HEK293T (cell line): ENCODE measurements at regions not wholly inside any gene's neighbourhood (a gene's known extent, or its start where the extent isn't known, plus 50 kb on each side); places are given as distances from the start of the nearest gene placed in this dataset.

ENCODE experiments used
- CTCF ChIA-PET: fragments of 350-600 bp; formaldehyde crosslinking; extraction: SDS; loops from one replicate; lab custom pipeline; 2021; ENCODE audit warnings: antibody characterized with exemption, inconsistent platforms; lab: Yijun Ruan, JAX
- POLR2A ChIA-PET: fragments of 350-600 bp; formaldehyde crosslinking; extraction: SDS; loops from one replicate; lab custom pipeline; 2020; ENCODE audit warnings: antibody characterized with exemption, inconsistent platforms; lab: Yijun Ruan, JAX
- DNase-seq: peaks from one replicate; pipeline ENCODE4 v3.0.0; 2012; ENCODE audit warnings: mixed read lengths; ENCODE audit errors: extremely low spot score
- ARNT ChIP-seq: fragments of 450-650 bp; IDR thresholded peaks from 2 replicates; pipeline ENCODE4 v1.6.1; 2017; ENCODE audit warnings: mild to moderate bottlenecking
- BHLHE40 ChIP-seq: fragments of 450-650 bp; IDR thresholded peaks from 2 replicates; pipeline ENCODE4 v1.6.1; 2016; ENCODE audit warnings: mild to moderate bottlenecking, moderate library complexity, borderline replicate concordance
- CTBP1 ChIP-seq: fragments of 450-650 bp; IDR thresholded peaks from 2 replicates; pipeline ENCODE4 v1.6.1; 2016; ENCODE audit warnings: borderline replicate concordance
- ELF4 ChIP-seq: fragments of 450-650 bp; IDR thresholded peaks from 2 replicates; pipeline ENCODE4 v1.6.1; 2017; ENCODE audit warnings: antibody characterized with exemption
- FOXA1 ChIP-seq: fragments of 450-650 bp; IDR thresholded peaks from 2 replicates; pipeline ENCODE4 v1.6.1; 2016; ENCODE audit warnings: mild to moderate bottlenecking
- FOXK2 ChIP-seq: fragments of 450-650 bp; IDR thresholded peaks from 2 replicates; pipeline ENCODE4 v1.6.1; 2016; ENCODE audit warnings: mild to moderate bottlenecking
- FOXM1 ChIP-seq: fragments of 450-650 bp; IDR thresholded peaks from 2 replicates; pipeline ENCODE4 v1.6.1; 2017; ENCODE audit warnings: mild to moderate bottlenecking, borderline replicate concordance
- HDGF ChIP-seq: fragments of 450-650 bp; IDR thresholded peaks from 2 replicates; pipeline ENCODE4 v1.6.1; 2017; ENCODE audit warnings: antibody characterized with exemption, borderline replicate concordance
- L3MBTL2 ChIP-seq: fragments of 450-650 bp; conservative IDR thresholded peaks from 2 replicates; pipeline ENCODE4 v1.6.1; 2016; ENCODE audit warnings: mild to moderate bottlenecking
- LEF1 ChIP-seq: fragments of 450-650 bp; IDR thresholded peaks from 2 replicates; pipeline ENCODE4 v1.6.1; 2017; ENCODE audit warnings: mild to moderate bottlenecking, borderline replicate concordance
- NFRKB ChIP-seq: fragments of 450-650 bp; IDR thresholded peaks from 2 replicates; pipeline ENCODE4 v1.6.1; 2016; ENCODE audit warnings: mild to moderate bottlenecking, moderate library complexity
- PKNOX1 ChIP-seq: fragments of 450-650 bp; IDR thresholded peaks from 2 replicates; pipeline ENCODE4 v1.6.1; 2016
- SP1 ChIP-seq: fragments of 450-650 bp; IDR thresholded peaks from 2 replicates; pipeline ENCODE4 v1.6.1; 2017
- SUZ12 ChIP-seq: fragments of 450-650 bp; IDR thresholded peaks from 2 replicates; pipeline ENCODE4 v1.6.1; 2016; ENCODE audit warnings: mild to moderate bottlenecking
- TARDBP ChIP-seq: fragments of 450-650 bp; IDR thresholded peaks from 2 replicates; pipeline ENCODE4 v1.6.1; 2016
- ZNF384 ChIP-seq: fragments of 450-650 bp; IDR thresholded peaks from 2 replicates; pipeline ENCODE4 v1.6.1; 2016

GRCh38 chr5:173726846-173727557 lies 110.6 kb upstream of the BOD1 start:
- CTCF ChIA-PET, result interaction anchor here (1.1 kb wide), 1 partner anchor 198 kb away, joined by 3 read pairs; no protein-coding TSS in a partner anchor
- TF ChIP-seq PKNOX1 (no peak), TARDBP (no peak), BHLHE40 (no peak), FOXA1 (no peak), SP1 (no peak), LEF1 (no peak), SUZ12 (no peak), CTBP1 (no peak), NFRKB (no peak), FOXM1 (no peak), ZNF384 (no peak), FOXK2 (no peak), L3MBTL2 (no peak), HDGF (no peak)
- POLR2A ChIA-PET, result no interaction called here
- DNase-seq, result no peak

DNA sequence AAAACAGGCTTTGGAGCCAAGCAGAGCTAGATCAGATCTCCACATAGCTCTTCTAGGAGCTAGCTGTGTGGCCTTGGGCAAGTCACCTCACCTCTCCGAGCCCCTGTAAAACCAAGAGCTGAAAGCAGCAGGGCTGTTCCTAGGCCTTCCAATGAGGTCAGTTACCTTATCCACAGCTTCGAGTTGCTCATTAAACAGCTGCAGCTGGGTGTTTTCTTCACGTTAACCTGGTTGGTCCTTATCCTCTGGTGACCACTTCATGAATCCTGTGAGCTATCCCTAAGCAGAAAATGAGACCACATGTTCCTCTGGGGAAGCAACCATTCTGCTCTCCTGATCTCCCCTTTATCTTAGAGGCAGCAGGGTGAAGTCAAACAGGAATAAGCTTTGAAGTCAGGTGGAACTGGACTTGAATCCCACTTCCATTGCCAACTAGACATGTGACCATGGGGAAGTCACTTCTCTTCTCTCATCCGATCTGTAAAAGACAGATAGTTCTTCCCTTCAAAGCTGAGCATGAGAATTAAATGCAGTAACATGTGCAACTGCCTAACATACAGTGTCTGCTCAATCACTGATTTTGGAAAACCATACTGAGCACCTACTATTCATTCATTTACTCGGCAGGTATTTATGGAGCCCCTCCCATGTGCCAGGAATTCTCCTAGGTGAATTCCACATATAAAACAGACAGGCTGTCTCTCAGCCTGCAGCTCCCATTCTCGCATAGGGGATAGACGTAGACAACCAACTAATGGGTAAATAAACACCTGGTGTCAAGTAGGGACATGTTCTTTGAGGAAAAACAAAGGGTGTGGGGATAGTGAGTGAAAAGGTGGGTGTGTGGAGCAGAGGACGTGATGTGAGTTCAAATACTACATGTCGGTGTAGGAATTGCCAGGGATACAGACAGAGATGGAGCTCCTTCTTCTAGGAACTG lies 111.7 kb upstream of the BOD1 start:
- CTCF ChIA-PET, result interaction anchor here (0.7 kb wide), 1 partner anchor 197 kb away, joined by 3 read pairs; no protein-coding TSS in a partner anchor
- POLR2A ChIA-PET, result no interaction called here
- TF ChIP-seq FOXK2 (no peak), HDGF (no peak), ELF4 (no peak), ARNT (no peak), L3MBTL2 (no peak), BHLHE40 (no peak), FOXM1 (no peak), FOXA1 (no peak), PKNOX1 (no peak), LEF1 (no peak), CTBP1 (no peak), SUZ12 (no peak), NFRKB (no peak), SP1 (no peak), ZNF384 (no peak), TARDBP (no peak)
- no peak for DNase-seq

GRCh38 chr5:173729079-173729765 lies 112.8 kb upstream of the BOD1 start:
- ChIA-PET POLR2A (no interaction called here), CTCF (no interaction called here)
- TF ChIP-seq SUZ12, result no peak
- no peak for TF ChIP-seq CTBP1
- no peak for TF ChIP-seq FOXA1
- no peak for TF ChIP-seq SP1
- TF ChIP-seq LEF1, result no peak
- TF ChIP-seq ELF4, result no peak
- no peak for TF ChIP-seq FOXK2
- TF ChIP-seq FOXM1, result no peak
- no peak for TF ChIP-seq PKNOX1
- TF ChIP-seq BHLHE40, result no peak
- TF ChIP-seq NFRKB, result no peak
- no peak for TF ChIP-seq ARNT
- TF ChIP-seq ZNF384, result no peak
- no peak for TF ChIP-seq HDGF
- DNase-seq, result no peak

- TF ChIP-seq L3MBTL2 (no peak), LEF1 (no peak), PKNOX1 (no peak), NFRKB (no peak)
- CTCF ChIA-PET, result interaction anchor here (1.3 kb wide), 1 partner anchor 101 kb away, joined by 3 read pairs; no protein-coding TSS in a partner anchor
- POLR2A ChIA-PET, result no interaction called here
- no peak for DNase-seq
Measured at GRCh38 chr5:173730632-173731298, 114.3 kb upstream of the BOD1 start.
